ENCODE measurements at regions not wholly inside any gene's neighbourhood (a gene's known extent, or its start where the extent isn't known, plus 50 kb on each side); places are given as distances from the start of the nearest gene placed in this dataset.

GRCh38 chr17:55563363-55563762 is 52.1 kb upstream of the SMIM36 start:
- Histone ChIP-seq H3K9me3 (ENCODE audit: control insufficient read depth, insufficient read depth, low read length) (peaks cover 5% of the 10 kb centered on the region; the same call in 1 of the 2 replicates), H3K27me3 (ENCODE audit: control insufficient read depth, insufficient read depth, low read length) (no peaks in the 10 kb centered on the region), H3K4me3 (ENCODE audit: low read depth, low read length) (no peak overlapping the region), H3K27ac (ENCODE audit: low read depth, low read length) (no peak overlapping the region)
- TF ChIP-seq CTCF (IDR thresholded peaks at IDR 0.05; ENCODE audit: low read depth, low read length) = no peak
- ChIA-PET CTCF (interaction anchor here (0.6 to 2.2 kb wide), 2 partner anchors 36 to 207 kb away, joined by 3 to 12 read pairs; no protein-coding TSS in a partner anchor), POLR2A (no interaction called here)
- DNase-seq (ENCODE audit: low read depth, low spot score) = no peak

GRCh38 chr17:55561973-55562495 is 50.8 kb upstream of the SMIM36 start:
- no peak for DNase-seq (ENCODE audit: low read depth, low spot score)
- CTCF ChIA-PET = interaction anchor here (2.2 kb wide), 1 partner anchor 35 kb away, joined by 12 read pairs; no protein-coding TSS in a partner anchor
- Histone ChIP-seq H3K27me3 (ENCODE audit: control insufficient read depth, insufficient read depth, low read length) (no peaks in the 10 kb centered on the region), H3K9me3 (ENCODE audit: control insufficient read depth, insufficient read depth, low read length) (peaks cover 5% of the 10 kb centered on the region; the same call in 1 of the 2 replicates), H3K4me3 (ENCODE audit: low read depth, low read length) (no peak overlapping the region), H3K27ac (ENCODE audit: low read depth, low read length) (no peak overlapping the region)
- POLR2A ChIA-PET = no interaction called here
- no peak for TF ChIP-seq CTCF (IDR thresholded peaks at IDR 0.05; ENCODE audit: low read depth, low read length)

- Histone ChIP-seq H3K4me3 (ENCODE audit: low read depth, low read length) (no peak overlapping the region), H3K27me3 (ENCODE audit: control insufficient read depth, insufficient read depth, low read length) (no peaks in the 10 kb centered on the region), H3K27ac (ENCODE audit: low read depth, low read length) (no peak overlapping the region), H3K9me3 (ENCODE audit: control insufficient read depth, insufficient read depth, low read length) (peaks cover 5% of the 10 kb centered on the region; the same call in 1 of the 2 replicates)
- ChIA-PET POLR2A (no interaction called here), CTCF (interaction anchor here (2.2 kb wide), 1 partner anchor 34 kb away, joined by 12 read pairs; no protein-coding TSS in a partner anchor)
- no peak for TF ChIP-seq CTCF (IDR thresholded peaks at IDR 0.05; ENCODE audit: low read depth, low read length)
- no peak for DNase-seq (ENCODE audit: low read depth, low spot score)
Measured at GRCh38 chr17:55561316-55561972, 50.2 kb upstream of the SMIM36 start.

All from AG04450 (cell line).